Stimulated activated CD8-positive, alpha-beta memory T cell treated with anti-CD3 and anti-CD28 coated beads, Interleukin-15, amount 100 ng/mL, for 4 hours (primary cell): ENCODE measurements at regions not wholly inside any gene's neighbourhood (a gene's known extent, or its start where the extent isn't known, plus 50 kb on each side); places are given as distances from the start of the nearest gene placed in this dataset.

Source experiments
- DNase-seq, 2 donors: peaks; one replicate each; pipeline ENCODE4 v3.0.0-alpha.2; 2020; ENCODE audit warnings: low read depth in 2 of 2

- DNase-seq: no peak
Measured at GRCh38 chr9:16337322-16338029, 533.0 kb downstream of the BNC2 start.

- DNase-seq: no peak
Measured at GRCh38 chr9:16341177-16341576, 529.3 kb downstream of the BNC2 start.

- no peak for DNase-seq
Measured at GRCh38 chr9:16342246-16343020, 528.0 kb downstream of the BNC2 start.

GRCh38 chr9:16343249-16344237 is 526.9 kb downstream of the BNC2 start:
- no peak for DNase-seq

GRCh38 chr9:16344343-16344742 is 526.1 kb downstream of the BNC2 start:
- DNase-seq: no peak

- DNase-seq: no peak
Measured at GRCh38 chr9:16345902-16346301, 524.6 kb downstream of the BNC2 start.

- DNase-seq: no peak
Measured at GRCh38 chr9:16347886-16348285, 522.6 kb downstream of the BNC2 start.

GRCh38 chr9:16348531-16348930 is 521.9 kb downstream of the BNC2 start:
- DNase-seq: no peak

- DNase-seq: no peak
Measured at GRCh38 chr9:16352251-16352650, 518.2 kb downstream of the BNC2 start.

GRCh38 chr9:16352791-16353401 is 517.6 kb downstream of the BNC2 start:
- DNase-seq: no peak

GRCh38 chr9:16356196-16356765 is 514.2 kb downstream of the BNC2 start:
- DNase-seq: no peak

GRCh38 chr9:16357828-16358227 is 512.6 kb downstream of the BNC2 start:
- no peak for DNase-seq

- DNase-seq: no peak
Measured at GRCh38 chr9:16358751-16359150, 511.7 kb downstream of the BNC2 start.
